ENCODE measurements at regions not wholly inside any gene's neighbourhood (a gene's known extent, or its start where the extent isn't known, plus 50 kb on each side); places are given as distances from the start of the nearest gene placed in this dataset.

DNA sequence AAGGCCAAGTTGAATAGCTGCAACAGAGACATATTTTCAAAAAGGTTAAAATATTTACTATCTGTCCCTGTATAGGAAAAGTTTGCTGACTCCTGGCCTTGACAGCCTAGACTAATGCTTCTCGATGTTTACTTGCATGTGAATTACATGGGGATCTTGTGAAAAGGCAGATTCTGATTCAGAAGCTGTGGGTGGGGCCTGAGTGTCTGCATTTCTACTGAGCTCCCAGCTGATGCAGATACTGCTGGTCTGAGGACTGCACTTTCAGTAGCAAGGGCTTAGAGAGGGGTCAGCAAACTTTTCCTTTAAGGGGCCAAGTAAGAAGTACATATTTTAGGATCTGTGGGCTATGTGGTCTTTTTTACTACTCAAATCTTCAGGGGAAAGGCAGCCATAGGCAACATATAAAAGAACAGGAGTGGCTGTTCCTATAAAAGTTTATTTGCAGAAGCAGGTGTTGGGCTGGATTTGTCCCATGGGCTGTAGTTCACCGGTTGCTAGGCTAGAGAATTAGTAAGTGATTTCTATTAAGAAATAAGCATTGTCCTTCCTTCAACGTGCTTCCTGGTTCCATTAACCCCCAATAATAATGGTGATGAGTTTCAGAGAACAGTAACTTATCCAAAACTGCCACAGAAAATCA is 97.2 kb upstream of the PDE5A start:
- ATAC-seq = no peak
- H3K4me3 ChIP-seq = no peak overlapping the region
- WGBS, 2 donors (ENCODE audit: low coverage in 1 of 2) = 6 to 19% methylated on average over 3 of the region's 3 CpGs
- H3K27ac ChIP-seq = peak overlapping the region; percentile 70 to 83 (median 82)
- no peaks in the 10 kb centered on the region for H3K9me3 ChIP-seq
- peaks cover 13 to 62% (median 22%) of the 10 kb centered on the region in 3 donors for H3K4me1 ChIP-seq
- H3K27me3 ChIP-seq = no peaks in the 10 kb centered on the region
- H3K36me3 ChIP-seq = no peaks in the 10 kb centered on the region
- TF ChIP-seq POLR2AphosphoS5 (IDR thresholded peaks at IDR 0.05) = no peak
- TF ChIP-seq, protein P1, sequence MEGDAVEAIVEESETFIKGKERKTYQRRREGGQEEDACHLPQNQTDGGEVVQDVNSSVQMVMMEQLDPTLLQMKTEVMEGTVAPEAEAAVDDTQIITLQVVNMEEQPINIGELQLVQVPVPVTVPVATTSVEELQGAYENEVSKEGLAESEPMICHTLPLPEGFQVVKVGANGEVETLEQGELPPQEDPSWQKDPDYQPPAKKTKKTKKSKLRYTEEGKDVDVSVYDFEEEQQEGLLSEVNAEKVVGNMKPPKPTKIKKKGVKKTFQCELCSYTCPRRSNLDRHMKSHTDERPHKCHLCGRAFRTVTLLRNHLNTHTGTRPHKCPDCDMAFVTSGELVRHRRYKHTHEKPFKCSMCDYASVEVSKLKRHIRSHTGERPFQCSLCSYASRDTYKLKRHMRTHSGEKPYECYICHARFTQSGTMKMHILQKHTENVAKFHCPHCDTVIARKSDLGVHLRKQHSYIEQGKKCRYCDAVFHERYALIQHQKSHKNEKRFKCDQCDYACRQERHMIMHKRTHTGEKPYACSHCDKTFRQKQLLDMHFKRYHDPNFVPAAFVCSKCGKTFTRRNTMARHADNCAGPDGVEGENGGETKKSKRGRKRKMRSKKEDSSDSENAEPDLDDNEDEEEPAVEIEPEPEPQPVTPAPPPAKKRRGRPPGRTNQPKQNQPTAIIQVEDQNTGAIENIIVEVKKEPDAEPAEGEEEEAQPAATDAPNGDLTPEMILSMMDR (IDR thresholded peaks at IDR 0.05) = no peak
- TF ChIP-seq EP300 (IDR thresholded peaks at IDR 0.05) = no peak
- no peak for TF ChIP-seq POLR2A (IDR thresholded peaks at IDR 0.05)

DNA sequence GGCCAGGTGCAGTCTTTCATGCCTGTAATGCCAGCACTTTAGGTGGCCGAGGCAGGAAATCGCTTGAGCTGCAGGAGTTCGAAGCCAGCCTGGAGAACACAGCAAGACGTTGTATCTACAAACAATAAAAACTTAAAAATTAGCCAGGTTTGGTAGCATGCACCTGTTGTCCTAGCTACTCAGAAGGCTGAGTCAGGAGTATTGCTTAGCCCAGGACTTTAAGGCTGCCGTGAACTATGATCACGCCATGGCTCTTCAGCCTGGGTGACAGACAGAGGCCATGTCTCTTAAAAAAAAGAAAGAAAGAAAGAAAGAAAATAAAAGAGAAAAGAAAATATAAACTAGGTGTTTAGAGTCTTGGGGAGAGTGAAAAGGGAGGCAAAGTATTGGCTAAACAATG is 96.4 kb upstream of the PDE5A start:
- Histone ChIP-seq H3K27ac (peak overlapping the region; percentile 70 to 83 (median 82)), H3K36me3 (no peaks in the 10 kb centered on the region), H3K4me1 (peaks cover 8 to 54% (median 14%) of the 10 kb centered on the region in 3 donors), H3K9me3 (no peaks in the 10 kb centered on the region), H3K27me3 (no peaks in the 10 kb centered on the region), H3K4me3 (no peak overlapping the region)
- WGBS, 2 donors (ENCODE audit: low coverage in 1 of 2) = 89 to 97% methylated on average over 5 to 6 of the region's 6 CpGs
- TF ChIP-seq POLR2A (IDR thresholded peaks at IDR 0.05) = no peak
- TF ChIP-seq EP300 (IDR thresholded peaks at IDR 0.05) = no peak
- TF ChIP-seq POLR2AphosphoS5 (IDR thresholded peaks at IDR 0.05) = no peak
- TF ChIP-seq, protein P1 (IDR thresholded peaks at IDR 0.05) = no peak
- ATAC-seq = no peak

DNA sequence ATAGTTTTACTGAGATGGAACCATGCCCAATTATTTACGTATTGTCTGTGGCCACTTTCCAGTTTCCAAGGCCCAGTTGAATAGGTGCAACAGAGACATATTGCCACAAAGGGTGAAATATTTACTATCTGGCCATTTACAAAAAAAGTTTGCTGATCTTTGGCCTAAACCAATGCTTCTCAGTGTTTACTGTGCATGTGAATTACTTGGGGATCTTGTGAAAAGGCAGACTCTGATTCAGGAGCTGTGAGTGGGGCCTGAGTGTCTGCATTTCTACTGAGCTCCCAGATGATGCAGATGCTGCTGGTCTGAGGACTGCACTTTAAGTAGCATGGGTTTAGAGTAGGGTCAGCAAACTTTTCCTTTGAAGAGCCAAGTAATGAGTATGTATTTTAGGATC is 94.1 kb upstream of the PDE5A start:
- no peak for ATAC-seq
- peaks cover 8 to 40% (median 8%) of the 10 kb centered on the region in 3 donors for H3K4me1 ChIP-seq
- no peaks in the 10 kb centered on the region for H3K36me3 ChIP-seq
- TF ChIP-seq, protein P1 (IDR thresholded peaks at IDR 0.05) = no peak
- TF ChIP-seq POLR2AphosphoS5 (IDR thresholded peaks at IDR 0.05) (no peak), POLR2A (IDR thresholded peaks at IDR 0.05) (no peak), EP300 (IDR thresholded peaks at IDR 0.05) (no peak)
- H3K27ac ChIP-seq = no peak overlapping the region
- 75 to 88% methylated on average over 1 of the region's 1 CpG for WGBS, 2 donors (ENCODE audit: low coverage in 1 of 2)
- H3K9me3 ChIP-seq = peaks cover 0 to 4% (median 0%) of the 10 kb centered on the region in 3 donors
- H3K4me3 ChIP-seq = no peak overlapping the region
- no peaks in the 10 kb centered on the region for H3K27me3 ChIP-seq

DNA sequence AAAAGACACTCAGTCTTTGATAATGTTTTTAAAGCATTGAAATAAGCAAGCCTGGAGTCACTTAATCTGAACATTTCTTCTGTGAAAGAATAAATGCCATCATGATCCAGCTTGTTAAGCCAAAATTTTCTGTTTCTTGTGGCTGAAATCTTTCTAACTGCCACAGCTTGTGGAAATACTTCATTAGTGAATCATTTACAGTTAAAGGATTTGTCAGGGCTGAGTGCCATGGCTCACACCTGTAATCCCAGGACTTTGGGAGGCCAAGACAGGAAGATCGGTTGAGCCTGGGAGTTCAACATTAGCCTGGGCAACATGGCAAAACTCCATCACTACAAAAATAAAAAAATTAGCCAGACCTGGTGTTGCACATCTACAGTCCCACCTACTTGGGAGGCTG is 93.3 kb upstream of the PDE5A start:
- TF ChIP-seq EP300 (IDR thresholded peaks at IDR 0.05) (no peak), POLR2A (IDR thresholded peaks at IDR 0.05) (no peak), POLR2AphosphoS5 (IDR thresholded peaks at IDR 0.05) (no peak)
- TF ChIP-seq, protein P1 (IDR thresholded peaks at IDR 0.05) = no peak
- Histone ChIP-seq H3K4me1 (peaks cover 8 to 32% (median 8%) of the 10 kb centered on the region in 3 donors), H3K4me3 (no peak overlapping the region), H3K27ac (no peak overlapping the region), H3K27me3 (no peaks in the 10 kb centered on the region), H3K9me3 (peaks cover 0 to 10% (median 0%) of the 10 kb centered on the region in 3 donors), H3K36me3 (no peaks in the 10 kb centered on the region)
- 67% methylated on average over 1 of the region's 1 CpG; no CpG with 5 or more reads in 1 of the 2 donors for WGBS, 2 donors (ENCODE audit: low coverage in 1 of 2)
- no peak for ATAC-seq

All from gastroesophageal sphincter (tissue), 4 donors.